HG02943 (cell line): ENCODE measurements at regions not wholly inside any gene's neighbourhood (a gene's known extent, or its start where the extent isn't known, plus 50 kb on each side); places are given as distances from the start of the nearest gene placed in this dataset.
"Not testable (repeated sequence)": the region's sequence is repeated elsewhere in the genome, so short reads cannot be mapped to it uniquely, and the experiment has no call there.

Experiments
- ATAC-seq: cut with Tn5 transposase; IDR thresholded peaks from one replicate; pipeline ENCODE4 v1.9.1; 2021; ENCODE audit warnings: mild to moderate bottlenecking, low read depth, moderate library complexity; ENCODE audit not compliant: unreplicated experiment

DNA sequence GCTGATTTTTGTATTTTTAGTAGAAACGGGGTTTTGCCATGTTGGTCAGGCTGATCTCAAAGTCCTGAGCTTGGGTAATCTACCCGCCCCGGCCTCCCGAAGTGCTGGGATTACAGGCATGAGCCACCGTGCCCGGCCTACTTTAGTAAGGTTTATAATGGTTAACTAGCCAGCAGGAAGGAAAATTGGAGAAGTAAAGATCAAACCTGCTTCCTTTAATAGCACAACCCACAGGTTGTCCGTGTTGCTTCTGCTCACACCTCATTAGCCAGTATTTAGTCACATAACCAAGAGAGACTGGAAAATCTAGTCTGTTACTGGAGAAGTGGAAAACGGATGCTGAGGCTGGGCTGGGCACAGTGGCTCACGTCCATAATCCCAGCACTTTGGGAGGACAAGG lies 51.9 kb upstream of the TBL1XR1 start:
- no peak for ATAC-seq

- ATAC-seq = no peak
These were observed 52.9 kb upstream of the TBL1XR1 start for GRCh38 chr3:177250151-177250550.

DNA sequence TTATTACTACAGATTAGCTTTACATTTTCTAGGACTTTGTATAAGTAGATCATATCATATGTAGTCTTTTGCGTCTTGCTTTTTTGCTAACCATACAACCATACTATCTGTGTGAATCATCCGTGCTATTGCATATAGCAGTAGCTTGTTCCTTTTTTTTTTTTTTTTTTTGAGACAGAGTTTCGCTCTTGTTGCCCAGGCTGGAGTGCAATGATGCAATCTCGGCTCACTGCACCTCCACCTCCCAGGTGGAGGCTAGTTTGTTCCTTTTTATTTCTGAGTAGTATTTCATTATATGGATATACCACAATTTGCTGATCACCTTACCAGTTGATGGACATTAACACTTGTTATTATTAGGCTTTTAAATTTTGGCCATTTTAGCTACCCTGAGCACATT lies 54.5 kb upstream of the TBL1XR1 start:
- ATAC-seq = no peak

GRCh38 chr3:177257006-177257405 lies 59.7 kb upstream of the TBL1XR1 start:
- no peak for ATAC-seq

GRCh38 chr3:177257625-177258024 lies 60.3 kb upstream of the TBL1XR1 start:
- ATAC-seq = no peak

DNA sequence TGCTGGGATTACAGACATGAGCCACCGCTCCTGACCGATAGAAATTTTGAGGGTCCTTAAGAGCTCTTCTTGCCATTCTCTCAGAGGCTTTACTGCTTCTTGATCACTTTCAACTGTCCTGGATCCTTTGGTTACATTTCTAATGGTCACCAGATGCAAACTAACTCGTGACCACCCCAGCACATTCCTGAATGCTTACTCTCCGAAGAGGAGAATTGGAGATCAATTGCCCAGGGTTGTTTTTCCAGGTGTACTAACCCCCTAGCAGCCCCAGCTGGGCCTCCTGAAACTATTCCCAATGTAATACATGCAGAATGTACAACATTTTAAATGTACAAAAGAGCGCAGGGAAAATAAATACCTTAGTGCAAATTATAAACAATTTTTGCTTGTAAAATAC lies 65.1 kb upstream of the TBL1XR1 start:
- no peak for ATAC-seq

DNA sequence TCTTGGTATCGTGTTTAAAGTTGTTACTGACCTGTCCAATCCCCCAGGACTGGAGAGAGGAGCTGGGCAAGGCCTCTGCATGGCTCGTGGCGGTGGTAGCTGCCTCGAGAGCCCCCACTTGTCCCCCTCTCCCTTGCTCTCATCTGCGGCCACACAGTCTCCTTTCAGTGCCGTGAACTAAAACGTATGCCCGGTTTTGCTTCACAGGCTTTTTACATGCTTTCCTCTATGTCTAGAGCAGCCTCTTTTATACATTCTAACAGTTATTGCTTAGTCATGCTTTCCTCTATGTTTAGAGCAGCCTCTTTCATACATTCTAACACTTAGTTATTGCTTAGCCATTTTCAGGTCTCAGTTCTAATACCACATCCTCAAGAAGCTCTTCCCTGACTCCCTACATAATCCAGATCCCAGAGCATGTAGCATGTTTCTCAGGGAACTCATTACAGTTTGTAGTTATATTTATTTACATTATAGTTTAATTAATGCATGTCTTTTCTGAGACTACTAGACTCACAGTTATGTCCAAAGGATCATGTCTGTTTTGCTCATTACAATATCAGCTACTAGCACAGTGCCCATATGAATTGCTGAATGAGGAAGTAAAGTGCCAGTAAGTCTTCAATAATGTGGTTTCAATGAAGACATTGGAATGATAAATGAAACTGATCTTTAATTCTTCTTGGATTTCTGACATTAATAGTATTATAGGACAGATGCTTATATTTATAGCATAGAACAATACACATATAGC lies 66.5 kb upstream of the TBL1XR1 start:
- no peak for ATAC-seq

DNA sequence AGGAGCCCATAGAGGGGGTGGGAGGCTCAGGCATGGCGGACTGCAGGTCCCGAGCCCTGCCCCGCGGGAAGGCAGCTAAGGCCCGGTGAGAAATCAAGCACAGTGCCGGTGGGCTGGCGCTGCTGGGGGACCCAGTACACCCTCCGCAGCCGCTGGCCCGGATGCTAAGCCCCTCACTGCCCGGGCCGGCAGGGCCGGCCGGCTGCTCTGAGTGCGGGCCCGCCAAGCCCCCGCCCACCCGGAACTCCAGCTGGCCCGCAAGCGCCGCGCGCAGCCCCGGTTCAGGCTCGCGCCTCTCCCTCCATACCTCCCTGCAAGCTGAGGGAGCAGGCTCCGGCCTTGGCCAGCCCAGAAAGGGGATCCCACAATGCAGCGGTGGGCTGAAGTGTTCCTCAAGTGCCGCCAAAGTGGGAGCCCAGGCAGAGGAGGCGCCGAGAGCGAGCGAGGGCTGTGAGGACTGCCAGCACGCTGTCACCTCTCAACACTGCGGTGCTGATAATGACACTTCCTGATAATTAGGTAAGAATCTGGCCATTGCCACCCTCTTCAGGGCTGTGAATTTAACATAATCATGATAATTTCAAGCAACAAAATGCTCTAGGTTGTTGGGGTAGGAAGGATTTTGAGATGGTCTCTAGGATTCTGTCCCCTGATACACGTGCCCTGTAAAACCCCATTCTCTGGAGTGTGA lies 74.7 kb upstream of the TBL1XR1 start:
- ATAC-seq = not testable (repeated sequence)

GRCh38 chr3:177278016-177278415 lies 80.7 kb upstream of the TBL1XR1 start:
- ATAC-seq = no peak

DNA sequence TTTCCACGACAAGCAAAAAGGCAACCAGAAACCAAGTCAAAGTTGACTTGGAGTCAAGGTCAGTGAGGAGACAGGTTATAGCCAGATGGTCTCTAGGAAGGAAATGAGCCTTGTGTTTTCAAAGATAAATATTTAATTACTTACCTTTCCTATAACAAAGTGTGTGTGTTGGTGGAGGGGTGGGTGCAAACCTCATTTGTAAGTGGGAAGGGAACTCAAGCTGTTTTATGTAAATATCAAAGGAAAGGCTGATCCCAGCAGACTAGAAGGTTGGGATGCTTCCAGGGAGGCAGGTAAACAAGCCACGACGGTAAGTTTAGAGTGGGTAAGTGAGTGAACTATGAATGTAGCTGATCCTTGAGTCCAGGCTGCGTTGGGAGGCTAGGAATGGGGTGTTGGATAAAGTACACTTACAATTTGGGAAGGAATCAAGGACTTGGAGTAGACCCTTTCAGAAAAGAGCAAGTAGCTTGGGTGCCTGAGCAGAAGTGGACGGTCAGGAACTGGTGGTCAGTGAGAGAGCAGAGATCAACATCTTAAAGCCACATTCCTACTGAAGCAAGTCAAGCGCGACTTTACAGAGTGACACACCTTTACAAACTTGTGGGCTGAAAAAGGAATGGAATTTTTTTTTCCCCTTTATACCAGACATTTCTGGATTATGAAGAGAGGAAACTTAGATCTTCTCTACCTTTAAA lies 82.0 kb upstream of the TBL1XR1 start:
- no peak for ATAC-seq

DNA sequence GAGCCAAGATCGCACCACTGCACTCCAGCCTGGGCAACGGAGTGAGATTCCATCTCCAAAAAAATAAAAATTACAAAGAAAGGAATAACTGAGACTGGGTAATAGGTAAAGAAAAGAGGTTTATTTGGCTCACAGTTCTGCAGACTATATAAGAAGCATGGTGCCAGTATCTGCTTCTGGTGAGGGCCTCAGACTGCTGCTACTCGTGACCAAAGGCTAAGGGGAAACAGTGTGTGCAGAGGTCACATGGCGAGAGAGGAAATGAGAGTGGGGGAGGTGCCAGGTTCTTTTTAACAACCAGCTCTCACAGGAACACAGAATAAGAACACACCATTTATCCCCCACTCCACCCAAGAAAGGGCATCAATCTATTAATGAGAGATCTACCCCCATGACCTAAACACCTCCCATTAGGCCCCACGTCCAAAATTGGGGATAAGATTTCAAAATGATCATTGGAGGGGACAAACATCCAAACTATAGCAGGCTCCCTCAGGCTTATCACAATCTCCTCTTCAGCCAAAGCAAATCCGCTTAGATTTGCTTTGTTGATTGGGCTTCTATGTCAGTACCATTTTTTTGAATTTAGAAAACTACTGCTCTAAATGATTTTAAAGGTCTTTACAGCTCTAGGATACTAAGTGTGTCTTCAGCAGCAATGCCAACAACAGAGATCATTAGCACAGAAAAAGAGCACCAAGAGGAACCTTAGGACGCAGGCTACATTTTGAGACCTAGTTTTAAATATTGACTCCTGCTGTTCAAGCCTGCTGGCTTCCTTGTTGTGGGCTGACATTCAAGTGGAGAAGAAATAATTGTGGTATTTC lies 84.2 kb upstream of the TBL1XR1 start:
- ATAC-seq = no peak

DNA sequence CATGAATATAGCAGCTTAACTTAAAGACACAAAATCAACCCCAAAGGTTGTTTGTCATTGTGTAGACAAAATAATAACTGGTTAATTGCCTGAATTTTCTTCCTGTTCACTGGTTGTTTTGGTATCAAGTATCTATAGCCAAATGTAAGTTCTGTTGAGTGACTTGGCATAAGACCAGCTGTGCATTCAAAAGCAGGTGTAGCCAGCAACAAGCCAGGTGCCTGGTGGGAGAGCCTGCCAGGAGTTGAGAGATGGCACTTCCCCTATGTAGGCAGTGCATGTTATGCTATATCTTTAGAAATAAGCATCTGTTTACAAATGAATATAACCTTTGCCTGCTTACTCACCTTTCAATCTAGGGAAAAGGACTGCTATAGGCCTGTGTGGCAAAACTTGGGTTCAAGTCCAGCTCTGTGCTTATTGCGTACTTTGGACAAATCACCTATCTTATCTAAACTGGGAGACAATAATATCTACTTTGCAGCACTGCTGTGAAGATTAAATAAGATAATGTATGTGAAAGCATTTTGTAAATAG lies 84.9 kb upstream of the TBL1XR1 start:
- ATAC-seq = no peak

GRCh38 chr3:177283983-177284382 lies 86.7 kb upstream of the TBL1XR1 start:
- ATAC-seq = no peak

DNA sequence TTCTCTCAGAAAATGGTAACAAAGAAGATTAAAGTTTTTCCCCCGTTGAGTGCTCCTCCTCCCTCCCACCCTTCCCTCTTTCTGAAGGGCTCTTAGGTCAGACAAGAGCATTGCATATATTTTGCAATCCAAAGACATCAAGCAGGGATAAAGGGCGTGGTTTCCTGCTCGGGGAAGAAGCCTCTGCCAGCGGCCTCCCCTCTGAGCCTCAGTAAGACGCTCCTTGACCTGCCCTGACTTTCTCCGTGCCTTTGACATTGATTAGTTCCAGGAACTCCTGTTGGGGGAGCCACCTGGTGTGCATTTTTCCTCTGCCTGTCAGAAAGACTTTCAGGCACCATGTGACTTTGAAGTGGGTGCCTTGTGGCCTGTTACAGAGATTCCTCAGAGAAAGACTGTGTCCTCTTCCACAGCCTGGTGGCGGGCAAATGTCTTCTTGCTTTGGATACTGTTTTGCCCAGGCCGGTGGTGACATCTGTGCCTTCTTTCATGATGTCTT lies 87.2 kb upstream of the TBL1XR1 start:
- no peak for ATAC-seq

DNA sequence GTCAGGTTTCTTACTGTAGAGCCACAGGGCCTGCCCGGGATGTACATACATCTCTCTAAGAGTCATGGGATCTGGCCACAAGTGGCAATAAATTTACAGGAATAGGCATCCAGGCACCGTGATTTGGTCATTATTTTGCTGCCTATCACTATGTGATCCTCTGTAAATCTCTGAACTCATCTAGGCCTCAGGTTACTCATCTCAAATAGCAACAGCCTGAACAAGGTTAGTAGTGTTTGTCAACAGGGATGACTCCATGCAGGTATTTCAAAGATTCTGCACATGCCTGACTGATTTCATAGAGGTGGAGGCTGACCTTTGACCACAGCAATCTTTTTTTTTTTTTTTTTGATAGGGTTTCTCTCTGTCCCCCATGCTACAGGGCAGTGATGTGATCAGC lies 88.8 kb upstream of the TBL1XR1 start:
- ATAC-seq = no peak

DNA sequence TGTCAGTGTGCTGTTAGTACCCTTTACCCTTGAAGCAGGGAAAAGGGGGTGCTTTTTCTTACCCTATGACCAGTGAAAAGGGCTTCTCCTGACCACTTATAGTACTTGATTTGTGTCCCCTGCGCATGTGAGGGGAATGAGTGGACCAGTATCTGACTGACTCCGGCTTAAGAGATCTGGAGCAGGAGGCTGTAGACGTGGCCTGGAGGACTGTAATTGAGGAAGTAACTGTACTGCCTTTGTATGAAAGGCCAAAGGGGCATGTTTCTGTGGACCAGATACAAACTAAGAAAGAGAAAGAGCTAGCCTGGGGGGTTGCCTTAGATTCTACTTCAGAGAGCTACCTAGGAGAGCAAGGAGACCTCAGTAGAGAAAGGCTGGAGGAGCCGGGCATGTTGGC lies 89.9 kb upstream of the TBL1XR1 start:
- ATAC-seq = no peak

- ATAC-seq = no peak
These were observed 93.4 kb upstream of the TBL1XR1 start for GRCh38 chr3:177290633-177291032.

GRCh38 chr3:177294221-177294620 lies 96.9 kb upstream of the TBL1XR1 start:
- no peak for ATAC-seq

DNA sequence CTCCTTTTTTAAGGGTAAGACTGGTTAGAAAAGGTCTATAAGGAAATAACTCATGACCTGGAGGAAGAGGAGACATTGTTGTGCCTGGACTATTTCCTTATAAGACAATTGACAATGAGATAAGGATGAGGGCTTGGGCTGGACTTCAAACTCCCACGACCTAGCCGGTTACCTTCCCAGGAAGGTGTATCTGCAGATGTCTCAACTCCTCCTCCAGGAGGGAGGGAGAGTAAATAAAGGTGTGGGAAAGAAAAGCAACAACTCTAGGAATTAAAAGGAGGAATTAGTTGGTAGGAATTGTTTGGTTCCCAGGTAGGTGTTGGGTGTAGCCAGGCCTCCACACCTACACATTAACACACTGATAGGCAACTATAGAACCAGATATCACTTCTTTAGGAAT lies 97.8 kb upstream of the TBL1XR1 start:
- no peak for ATAC-seq

- ATAC-seq = no peak
These were observed 102.0 kb upstream of the TBL1XR1 start for GRCh38 chr3:177299250-177299649.
